ENCODE measurements at regions not wholly inside any gene's neighbourhood (a gene's known extent, or its start where the extent isn't known, plus 50 kb on each side); places are given as distances from the start of the nearest gene placed in this dataset.

DNA sequence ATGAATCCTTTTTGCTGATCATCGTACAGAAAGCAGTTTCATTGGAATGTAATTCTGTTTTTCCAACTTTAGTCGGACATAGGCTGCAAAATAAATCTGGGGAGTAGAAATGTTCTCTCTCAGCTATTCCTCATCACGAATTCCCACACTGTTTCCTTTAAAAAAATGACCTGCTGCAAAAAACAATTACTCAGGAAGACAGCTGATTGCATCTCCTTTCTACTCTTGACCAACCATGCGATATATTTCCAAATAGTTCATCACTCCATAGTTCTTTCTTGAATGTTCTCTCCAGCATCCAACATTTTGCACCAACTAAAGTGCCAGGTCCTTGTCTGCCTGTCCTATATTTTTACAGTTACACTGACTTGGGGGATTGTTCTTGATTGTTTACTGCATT lies 96.4 kb downstream of the S1PR1 start (continued):
- TF ChIP-seq, protein P1, sequence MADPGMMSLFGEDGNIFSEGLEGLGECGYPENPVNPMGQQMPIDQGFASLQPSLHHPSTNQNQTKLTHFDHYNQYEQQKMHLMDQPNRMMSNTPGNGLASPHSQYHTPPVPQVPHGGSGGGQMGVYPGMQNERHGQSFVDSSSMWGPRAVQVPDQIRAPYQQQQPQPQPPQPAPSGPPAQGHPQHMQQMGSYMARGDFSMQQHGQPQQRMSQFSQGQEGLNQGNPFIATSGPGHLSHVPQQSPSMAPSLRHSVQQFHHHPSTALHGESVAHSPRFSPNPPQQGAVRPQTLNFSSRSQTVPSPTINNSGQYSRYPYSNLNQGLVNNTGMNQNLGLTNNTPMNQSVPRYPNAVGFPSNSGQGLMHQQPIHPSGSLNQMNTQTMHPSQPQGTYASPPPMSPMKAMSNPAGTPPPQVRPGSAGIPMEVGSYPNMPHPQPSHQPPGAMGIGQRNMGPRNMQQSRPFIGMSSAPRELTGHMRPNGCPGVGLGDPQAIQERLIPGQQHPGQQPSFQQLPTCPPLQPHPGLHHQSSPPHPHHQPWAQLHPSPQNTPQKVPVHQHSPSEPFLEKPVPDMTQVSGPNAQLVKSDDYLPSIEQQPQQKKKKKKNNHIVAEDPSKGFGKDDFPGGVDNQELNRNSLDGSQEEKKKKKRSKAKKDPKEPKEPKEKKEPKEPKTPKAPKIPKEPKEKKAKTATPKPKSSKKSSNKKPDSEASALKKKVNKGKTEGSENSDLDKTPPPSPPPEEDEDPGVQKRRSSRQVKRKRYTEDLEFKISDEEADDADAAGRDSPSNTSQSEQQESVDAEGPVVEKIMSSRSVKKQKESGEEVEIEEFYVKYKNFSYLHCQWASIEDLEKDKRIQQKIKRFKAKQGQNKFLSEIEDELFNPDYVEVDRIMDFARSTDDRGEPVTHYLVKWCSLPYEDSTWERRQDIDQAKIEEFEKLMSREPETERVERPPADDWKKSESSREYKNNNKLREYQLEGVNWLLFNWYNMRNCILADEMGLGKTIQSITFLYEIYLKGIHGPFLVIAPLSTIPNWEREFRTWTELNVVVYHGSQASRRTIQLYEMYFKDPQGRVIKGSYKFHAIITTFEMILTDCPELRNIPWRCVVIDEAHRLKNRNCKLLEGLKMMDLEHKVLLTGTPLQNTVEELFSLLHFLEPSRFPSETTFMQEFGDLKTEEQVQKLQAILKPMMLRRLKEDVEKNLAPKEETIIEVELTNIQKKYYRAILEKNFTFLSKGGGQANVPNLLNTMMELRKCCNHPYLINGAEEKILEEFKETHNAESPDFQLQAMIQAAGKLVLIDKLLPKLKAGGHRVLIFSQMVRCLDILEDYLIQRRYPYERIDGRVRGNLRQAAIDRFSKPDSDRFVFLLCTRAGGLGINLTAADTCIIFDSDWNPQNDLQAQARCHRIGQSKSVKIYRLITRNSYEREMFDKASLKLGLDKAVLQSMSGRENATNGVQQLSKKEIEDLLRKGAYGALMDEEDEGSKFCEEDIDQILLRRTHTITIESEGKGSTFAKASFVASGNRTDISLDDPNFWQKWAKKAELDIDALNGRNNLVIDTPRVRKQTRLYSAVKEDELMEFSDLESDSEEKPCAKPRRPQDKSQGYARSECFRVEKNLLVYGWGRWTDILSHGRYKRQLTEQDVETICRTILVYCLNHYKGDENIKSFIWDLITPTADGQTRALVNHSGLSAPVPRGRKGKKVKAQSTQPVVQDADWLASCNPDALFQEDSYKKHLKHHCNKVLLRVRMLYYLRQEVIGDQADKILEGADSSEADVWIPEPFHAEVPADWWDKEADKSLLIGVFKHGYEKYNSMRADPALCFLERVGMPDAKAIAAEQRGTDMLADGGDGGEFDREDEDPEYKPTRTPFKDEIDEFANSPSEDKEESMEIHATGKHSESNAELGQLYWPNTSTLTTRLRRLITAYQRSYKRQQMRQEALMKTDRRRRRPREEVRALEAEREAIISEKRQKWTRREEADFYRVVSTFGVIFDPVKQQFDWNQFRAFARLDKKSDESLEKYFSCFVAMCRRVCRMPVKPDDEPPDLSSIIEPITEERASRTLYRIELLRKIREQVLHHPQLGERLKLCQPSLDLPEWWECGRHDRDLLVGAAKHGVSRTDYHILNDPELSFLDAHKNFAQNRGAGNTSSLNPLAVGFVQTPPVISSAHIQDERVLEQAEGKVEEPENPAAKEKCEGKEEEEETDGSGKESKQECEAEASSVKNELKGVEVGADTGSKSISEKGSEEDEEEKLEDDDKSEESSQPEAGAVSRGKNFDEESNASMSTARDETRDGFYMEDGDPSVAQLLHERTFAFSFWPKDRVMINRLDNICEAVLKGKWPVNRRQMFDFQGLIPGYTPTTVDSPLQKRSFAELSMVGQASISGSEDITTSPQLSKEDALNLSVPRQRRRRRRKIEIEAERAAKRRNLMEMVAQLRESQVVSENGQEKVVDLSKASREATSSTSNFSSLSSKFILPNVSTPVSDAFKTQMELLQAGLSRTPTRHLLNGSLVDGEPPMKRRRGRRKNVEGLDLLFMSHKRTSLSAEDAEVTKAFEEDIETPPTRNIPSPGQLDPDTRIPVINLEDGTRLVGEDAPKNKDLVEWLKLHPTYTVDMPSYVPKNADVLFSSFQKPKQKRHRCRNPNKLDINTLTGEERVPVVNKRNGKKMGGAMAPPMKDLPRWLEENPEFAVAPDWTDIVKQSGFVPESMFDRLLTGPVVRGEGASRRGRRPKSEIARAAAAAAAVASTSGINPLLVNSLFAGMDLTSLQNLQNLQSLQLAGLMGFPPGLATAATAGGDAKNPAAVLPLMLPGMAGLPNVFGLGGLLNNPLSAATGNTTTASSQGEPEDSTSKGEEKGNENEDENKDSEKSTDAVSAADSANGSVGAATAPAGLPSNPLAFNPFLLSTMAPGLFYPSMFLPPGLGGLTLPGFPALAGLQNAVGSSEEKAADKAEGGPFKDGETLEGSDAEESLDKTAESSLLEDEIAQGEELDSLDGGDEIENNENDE (IDR thresholded peaks at IDR 0.05; ENCODE audit: insufficient replicate concordance, low read length): no peak
- TF ChIP-seq SIN3A (conservative IDR thresholded peaks at IDR 0.05 in 1 of 2, IDR thresholded peaks at IDR 0.05 in 1 of 2; ENCODE audit: low read depth in 1 of 2, low read length in 2 of 2) (no peak), CEBPB (IDR thresholded peaks at IDR 0.05; ENCODE audit: low read depth, low read length) (no peak), SRF (IDR thresholded peaks at IDR 0.05; ENCODE audit: low read depth, low read length) (no peak), ATF3 (IDR thresholded peaks at IDR 0.05; ENCODE audit: insufficient read depth, low read depth, low read length) (no peak), CBX8 (IDR thresholded peaks at IDR 0.05; ENCODE audit: borderline replicate concordance, low read depth, low read length) (no peak), KDM5A (IDR thresholded peaks at IDR 0.05; ENCODE audit: low read length) (no peak), SP1 (IDR thresholded peaks at IDR 0.05; ENCODE audit: low read depth, low read length) (no peak)
